BJ (cell line): ENCODE measurements at regions not wholly inside any gene's neighbourhood (a gene's known extent, or its start where the extent isn't known, plus 50 kb on each side); places are given as distances from the start of the nearest gene placed in this dataset.

ENCODE experiments used
- CTCF ChIA-PET: fragments of 350-600 bp; formaldehyde crosslinking; extraction: SDS; loops from one replicate; lab custom pipeline; 2021; ENCODE audit warnings: antibody characterized with exemption, inconsistent platforms; lab: Yijun Ruan, JAX
- POLR2A ChIA-PET: fragments of 300-600 bp; sonication (Branson Sonifier 250); formaldehyde crosslinking; extraction: SDS; loops from one replicate; lab custom pipeline; 2021; ENCODE audit warnings: antibody characterized with exemption; lab: Charles Lee
- DNase-seq: peaks from one replicate; pipeline ENCODE4 v3.0.0-alpha.2; 2011; ENCODE audit warnings: low read depth
- H3K27me3 ChIP-seq: 2 replicates; pipeline ENCODE4 v1.6.0; 2011; ENCODE audit warnings: low read length; ENCODE audit not compliant: control insufficient read depth, insufficient read depth
- H3K36me3 ChIP-seq: 2 replicates; pipeline ENCODE4 v1.5.1; 2011; ENCODE audit warnings: low read length; ENCODE audit not compliant: control insufficient read depth, insufficient read depth
- H3K4me3 ChIP-seq: 2 replicates; pipeline ENCODE4 v1.5.1; 2011; ENCODE audit warnings: low read depth, mild to moderate bottlenecking, control low read depth, low read length
- CTCF ChIP-seq: IDR thresholded peaks from 2 replicates; pipeline ENCODE4 v1.5.1; 2011; ENCODE audit warnings: low read depth, mild to moderate bottlenecking, control low read depth, inconsistent platforms, low read length, moderate library complexity; ENCODE audit not compliant: insufficient read depth

GRCh38 chr4:138845664-138846063 is 169.9 kb upstream of the NOCT start:
- Histone ChIP-seq H3K27me3 (peaks cover 4% of the 10 kb centered on the region), H3K36me3 (no peaks in the 10 kb centered on the region), H3K4me3 (no peak overlapping the region)
- ChIA-PET CTCF (interaction anchor here (1.3 kb wide), 1 partner anchor 9 kb away, joined by 3 read pairs; no protein-coding TSS in a partner anchor), POLR2A (no interaction called here)
- TF ChIP-seq CTCF = no peak
- no peak for DNase-seq

GRCh38 chr4:138845054-138845453 is 170.5 kb upstream of the NOCT start:
- peaks cover 4% of the 10 kb centered on the region; the same call in 1 of the 2 replicates for H3K27me3 ChIP-seq
- CTCF ChIA-PET = interaction anchor here (1.3 kb wide), 1 partner anchor 8 kb away, joined by 3 read pairs; no protein-coding TSS in a partner anchor

GRCh38 chr4:138843616-138844015 is 172.0 kb upstream of the NOCT start:
- H3K36me3 ChIP-seq = no peaks in the 10 kb centered on the region
- CTCF ChIA-PET = interaction anchor here (0.6 kb wide), 1 partner anchor 654 kb away, joined by 3 read pairs; no protein-coding TSS in a partner anchor
- no peak for DNase-seq
- no peak for TF ChIP-seq CTCF
- H3K27me3 ChIP-seq = peaks cover 6% of the 10 kb centered on the region
- no peak overlapping the region for H3K4me3 ChIP-seq
- POLR2A ChIA-PET = no interaction called here

More at GRCh38 chr4:138845054-138845453, 170.5 kb upstream of the NOCT start:
- H3K4me3 ChIP-seq = no peak overlapping the region
- TF ChIP-seq CTCF = no peak
- no peaks in the 10 kb centered on the region for H3K36me3 ChIP-seq
- no peak for DNase-seq
- POLR2A ChIA-PET = no interaction called here

- ChIA-PET POLR2A (no interaction called here), CTCF (no interaction called here)
- peaks cover 8% of the 10 kb centered on the region for H3K27me3 ChIP-seq
- DNase-seq = no peak
- no peaks in the 10 kb centered on the region for H3K36me3 ChIP-seq
- no peak for TF ChIP-seq CTCF
- no peak overlapping the region for H3K4me3 ChIP-seq
Measured at GRCh38 chr4:138841343-138841742, 174.2 kb upstream of the NOCT start.

- H3K36me3 ChIP-seq = no peaks in the 10 kb centered on the region
- ChIA-PET POLR2A (no interaction called here), CTCF (no interaction called here)
- DNase-seq = no peak
- H3K27me3 ChIP-seq = peaks cover 8% of the 10 kb centered on the region
- no peak overlapping the region for H3K4me3 ChIP-seq
- no peak for TF ChIP-seq CTCF
Measured at GRCh38 chr4:138838251-138838650, 177.3 kb upstream of the NOCT start.
